ENCODE measurements at regions not wholly inside any gene's neighbourhood (a gene's known extent, or its start where the extent isn't known, plus 50 kb on each side); places are given as distances from the start of the nearest gene placed in this dataset.

GRCh38 chr12:77189901-77190416 lies 124.6 kb upstream of the E2F7 start:
- TF ChIP-seq CTCF (IDR thresholded peaks at IDR 0.05; ENCODE audit: low read depth, low read length), result no peak
- peak; percentile 70 to 89 for DNase-seq (ENCODE audit: low read depth in 2 of 2)
- no peak overlapping the region for H3K4me3 ChIP-seq (replicated peaks in 1 of 2; ENCODE audit: low read depth in 2 of 2, low read length in 2 of 2)

GRCh38 chr12:77189458-77189857 lies 124.1 kb upstream of the E2F7 start:
- TF ChIP-seq CTCF (IDR thresholded peaks at IDR 0.05; ENCODE audit: low read depth, low read length), result no peak
- H3K4me3 ChIP-seq (replicated peaks in 1 of 2; ENCODE audit: low read depth in 2 of 2, low read length in 2 of 2), result no peak overlapping the region
- peak; percentile 37 to 71 for DNase-seq (ENCODE audit: low read depth in 2 of 2)

GRCh38 chr12:77179515-77179914 lies 114.1 kb upstream of the E2F7 start:
- no peak overlapping the region for H3K4me3 ChIP-seq (replicated peaks in 1 of 2; ENCODE audit: low read depth in 2 of 2, low read length in 2 of 2)
- TF ChIP-seq CTCF (IDR thresholded peaks at IDR 0.05; ENCODE audit: low read depth, low read length), result no peak

GRCh38 chr12:77167801-77168200 lies 102.4 kb upstream of the E2F7 start:
- TF ChIP-seq CTCF (IDR thresholded peaks at IDR 0.05; ENCODE audit: low read depth, low read length), result no peak
- peak; percentile 9 to 69 for DNase-seq (ENCODE audit: low read depth in 2 of 2)

More at GRCh38 chr12:77179515-77179914, 114.1 kb upstream of the E2F7 start:
- DNase-seq (ENCODE audit: low read depth in 2 of 2), result no peak

GRCh38 chr12:77166696-77167095 lies 101.3 kb upstream of the E2F7 start:
- no peak overlapping the region for H3K4me3 ChIP-seq (replicated peaks in 1 of 2; ENCODE audit: low read depth in 2 of 2, low read length in 2 of 2)
- TF ChIP-seq CTCF (IDR thresholded peaks at IDR 0.05; ENCODE audit: low read depth, low read length), result no peak
- DNase-seq (ENCODE audit: low read depth in 2 of 2), result peak in 1 of 2 donors; percentile 40

More at GRCh38 chr12:77167801-77168200, 102.4 kb upstream of the E2F7 start:
- H3K4me3 ChIP-seq (replicated peaks in 1 of 2; ENCODE audit: low read depth in 2 of 2, low read length in 2 of 2), result no peak overlapping the region

- no peak for DNase-seq (ENCODE audit: low read depth in 2 of 2)
- no peak overlapping the region for H3K4me3 ChIP-seq (replicated peaks in 1 of 2; ENCODE audit: low read depth in 2 of 2, low read length in 2 of 2)
- TF ChIP-seq CTCF (IDR thresholded peaks at IDR 0.05; ENCODE audit: low read depth, low read length), result no peak
Measured at GRCh38 chr12:77163074-77164038, 98.0 kb upstream of the E2F7 start.
